ENCODE measurements at regions not wholly inside any gene's neighbourhood (a gene's known extent, or its start where the extent isn't known, plus 50 kb on each side); places are given as distances from the start of the nearest gene placed in this dataset.

GRCh38 chr12:127642208-127642607, 624.8 kb upstream of the TMEM132C start:
- DNase-seq (ENCODE audit: low spot score): no peak
- Histone ChIP-seq H3K4me1 (ENCODE audit: control insufficient read depth in 2 of 2, insufficient read depth in 1 of 2, low read depth in 1 of 2, low read length in 2 of 2) (peaks cover 0 to 1% of the 10 kb centered on the region in 2 donors), H2AFZ (ENCODE audit: low read length) (no peak overlapping the region), H3K14ac (ENCODE audit: low read length) (no peak overlapping the region), H4K8ac (ENCODE audit: low read depth, low read length) (no peak overlapping the region), H3K9me3 (replicated peaks in 1 of 2; ENCODE audit: control insufficient read depth in 2 of 2, insufficient read depth in 1 of 2, low read depth in 1 of 2, low read length in 2 of 2) (no peaks in the 10 kb centered on the region), H3K36me3 (replicated peaks in 1 of 2; ENCODE audit: control insufficient read depth in 2 of 2, insufficient read depth in 2 of 2, low read length in 2 of 2) (no peaks in the 10 kb centered on the region), H2AK5ac (ENCODE audit: low read depth, low read length) (no peak overlapping the region), H3K18ac (ENCODE audit: low read length) (no peak overlapping the region), H2BK5ac (ENCODE audit: low read length) (no peak overlapping the region), H3K79me1 (ENCODE audit: low read depth, low read length) (no peaks in the 10 kb centered on the region), H3K4ac (ENCODE audit: low read length) (no peak overlapping the region), H3K4me2 (ENCODE audit: insufficient read depth, low read length, poor library complexity, severe bottlenecking) (no peak overlapping the region), H2BK12ac (ENCODE audit: low read length) (no peak overlapping the region), H3K27me3 (ENCODE audit: control insufficient read depth in 3 of 3, insufficient read depth in 3 of 3, low read depth in 1 of 3, low read length in 3 of 3) (no peaks in the 10 kb centered on the region), H4K91ac (ENCODE audit: low read depth, low read length, poor library complexity) (no peak overlapping the region), H3K27ac (replicated peaks; ENCODE audit: low read length) (no peak overlapping the region), H3K9ac (ENCODE audit: low read depth, low read length, poor library complexity) (no peak overlapping the region), H2BK15ac (ENCODE audit: low read length) (no peak overlapping the region), H2BK120ac (ENCODE audit: low read depth, low read length) (no peak overlapping the region), H3K4me3 (ENCODE audit: low read length in 2 of 2) (no peak overlapping the region), H3K23ac (ENCODE audit: low read depth, low read length, poor library complexity) (no peak overlapping the region)
- WGBS, 2 donors (ENCODE audit: extremely low coverage in 2 of 2, insufficient read length in 2 of 2, insufficient replicate concordance in 1 of 2): no CpG with 5 or more reads among the region's 8 CpGs

GRCh38 chr12:127648321-127648720, 618.6 kb upstream of the TMEM132C start:
- H3K9me3 ChIP-seq (replicated peaks in 1 of 2; ENCODE audit: control insufficient read depth in 2 of 2, insufficient read depth in 1 of 2, low read depth in 1 of 2, low read length in 2 of 2): no peaks in the 10 kb centered on the region
- no CpG with 5 or more reads among the region's 5 CpGs for WGBS, 2 donors (ENCODE audit: extremely low coverage in 2 of 2, insufficient read length in 2 of 2, insufficient replicate concordance in 1 of 2)
- H3K79me1 ChIP-seq (ENCODE audit: low read depth, low read length): no peaks in the 10 kb centered on the region
- no peak overlapping the region for H2BK120ac ChIP-seq (ENCODE audit: low read depth, low read length)
- peaks cover 0 to 3% of the 10 kb centered on the region in 2 donors for H3K4me1 ChIP-seq (ENCODE audit: control insufficient read depth in 2 of 2, insufficient read depth in 1 of 2, low read depth in 1 of 2, low read length in 2 of 2)
- H2BK5ac ChIP-seq (ENCODE audit: low read length): no peak overlapping the region
- no peak overlapping the region for H4K8ac ChIP-seq (ENCODE audit: low read depth, low read length)
- no peak overlapping the region for H4K91ac ChIP-seq (ENCODE audit: low read depth, low read length, poor library complexity)
- no peaks in the 10 kb centered on the region for H3K36me3 ChIP-seq (replicated peaks in 1 of 2; ENCODE audit: control insufficient read depth in 2 of 2, insufficient read depth in 2 of 2, low read length in 2 of 2)
- no peaks in the 10 kb centered on the region for H3K27me3 ChIP-seq (ENCODE audit: control insufficient read depth in 3 of 3, insufficient read depth in 3 of 3, low read depth in 1 of 3, low read length in 3 of 3)
- no peak overlapping the region for H3K18ac ChIP-seq (ENCODE audit: low read length)
- no peak overlapping the region for H3K4me2 ChIP-seq (ENCODE audit: insufficient read depth, low read length, poor library complexity, severe bottlenecking)
- no peak overlapping the region for H3K4ac ChIP-seq (ENCODE audit: low read length)
- no peak for DNase-seq (ENCODE audit: low spot score)
- no peak overlapping the region for H2AK5ac ChIP-seq (ENCODE audit: low read depth, low read length)
- H3K9ac ChIP-seq (ENCODE audit: low read depth, low read length, poor library complexity): no peak overlapping the region
- H3K27ac ChIP-seq (replicated peaks; ENCODE audit: low read length): no peak overlapping the region
- H3K4me3 ChIP-seq (ENCODE audit: low read length in 2 of 2): no peak overlapping the region
- no peak overlapping the region for H3K23ac ChIP-seq (ENCODE audit: low read depth, low read length, poor library complexity)
- no peak overlapping the region for H2AFZ ChIP-seq (ENCODE audit: low read length)
- H3K14ac ChIP-seq (ENCODE audit: low read length): no peak overlapping the region
- no peak overlapping the region for H2BK15ac ChIP-seq (ENCODE audit: low read length)
- no peak overlapping the region for H2BK12ac ChIP-seq (ENCODE audit: low read length)

- Histone ChIP-seq H3K4ac (ENCODE audit: low read length) (no peak overlapping the region), H3K23ac (ENCODE audit: low read depth, low read length, poor library complexity) (no peak overlapping the region), H2AK5ac (ENCODE audit: low read depth, low read length) (no peak overlapping the region), H3K27ac (replicated peaks; ENCODE audit: low read length) (no peak overlapping the region), H2BK15ac (ENCODE audit: low read length) (no peak overlapping the region), H3K9ac (ENCODE audit: low read depth, low read length, poor library complexity) (no peak overlapping the region), H2BK5ac (ENCODE audit: low read length) (no peak overlapping the region), H4K8ac (ENCODE audit: low read depth, low read length) (no peak overlapping the region), H3K36me3 (replicated peaks in 1 of 2; ENCODE audit: control insufficient read depth in 2 of 2, insufficient read depth in 2 of 2, low read length in 2 of 2) (no peaks in the 10 kb centered on the region), H2AFZ (ENCODE audit: low read length) (no peak overlapping the region), H3K27me3 (ENCODE audit: control insufficient read depth in 3 of 3, insufficient read depth in 3 of 3, low read depth in 1 of 3, low read length in 3 of 3) (no peaks in the 10 kb centered on the region), H3K18ac (ENCODE audit: low read length) (no peak overlapping the region), H3K4me3 (ENCODE audit: low read length in 2 of 2) (no peak overlapping the region), H3K14ac (ENCODE audit: low read length) (no peak overlapping the region), H4K91ac (ENCODE audit: low read depth, low read length, poor library complexity) (no peak overlapping the region), H2BK12ac (ENCODE audit: low read length) (no peak overlapping the region), H2BK120ac (ENCODE audit: low read depth, low read length) (no peak overlapping the region), H3K79me1 (ENCODE audit: low read depth, low read length) (no peaks in the 10 kb centered on the region), H3K4me1 (ENCODE audit: control insufficient read depth in 2 of 2, insufficient read depth in 1 of 2, low read depth in 1 of 2, low read length in 2 of 2) (peaks cover 0 to 1% of the 10 kb centered on the region in 2 donors), H3K4me2 (ENCODE audit: insufficient read depth, low read length, poor library complexity, severe bottlenecking) (no peak overlapping the region), H3K9me3 (replicated peaks in 1 of 2; ENCODE audit: control insufficient read depth in 2 of 2, insufficient read depth in 1 of 2, low read depth in 1 of 2, low read length in 2 of 2) (no peaks in the 10 kb centered on the region)
- DNase-seq (ENCODE audit: low spot score): no peak
- WGBS, 2 donors (ENCODE audit: extremely low coverage in 2 of 2, insufficient read length in 2 of 2, insufficient replicate concordance in 1 of 2): no CpG with 5 or more reads among the region's 2 CpGs
These were observed 617.0 kb upstream of the TMEM132C start for GRCh38 chr12:127649961-127650360.

DNA sequence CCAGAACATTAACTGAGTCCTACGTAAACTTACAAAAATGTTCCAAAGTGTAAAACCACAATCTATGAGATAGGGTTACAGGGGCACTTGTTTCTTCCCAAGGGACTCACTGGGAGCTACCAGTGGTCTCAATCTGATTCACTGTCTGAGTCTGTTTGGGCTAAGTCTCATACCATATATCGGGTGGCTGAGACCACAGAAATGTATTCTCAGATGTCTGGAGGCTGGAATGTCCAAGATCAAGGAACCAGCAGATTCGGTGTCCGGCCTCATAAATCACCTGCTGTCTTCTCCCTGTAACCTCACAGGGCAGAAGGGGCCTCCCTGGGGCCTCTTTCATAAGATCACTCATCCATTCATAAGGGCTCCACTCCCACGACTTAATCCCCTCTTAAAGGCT, 616.3 kb upstream of the TMEM132C start:
- no CpG with 5 or more reads among the region's 5 CpGs for WGBS, 2 donors (ENCODE audit: extremely low coverage in 2 of 2, insufficient read length in 2 of 2, insufficient replicate concordance in 1 of 2)
- no peak overlapping the region for H3K27ac ChIP-seq (replicated peaks; ENCODE audit: low read length)
- no peak overlapping the region for H3K23ac ChIP-seq (ENCODE audit: low read depth, low read length, poor library complexity)
- no peak overlapping the region for H4K8ac ChIP-seq (ENCODE audit: low read depth, low read length)
- H3K27me3 ChIP-seq (ENCODE audit: control insufficient read depth in 3 of 3, insufficient read depth in 3 of 3, low read depth in 1 of 3, low read length in 3 of 3): no peaks in the 10 kb centered on the region
- no peak overlapping the region for H3K4me2 ChIP-seq (ENCODE audit: insufficient read depth, low read length, poor library complexity, severe bottlenecking)
- no peak overlapping the region for H2BK120ac ChIP-seq (ENCODE audit: low read depth, low read length)
- H2BK12ac ChIP-seq (ENCODE audit: low read length): no peak overlapping the region
- no peak for DNase-seq (ENCODE audit: low spot score)
- H2BK5ac ChIP-seq (ENCODE audit: low read length): no peak overlapping the region
- H3K4ac ChIP-seq (ENCODE audit: low read length): no peak overlapping the region
- no peak overlapping the region for H3K9ac ChIP-seq (ENCODE audit: low read depth, low read length, poor library complexity)
- H3K4me1 ChIP-seq (ENCODE audit: control insufficient read depth in 2 of 2, insufficient read depth in 1 of 2, low read depth in 1 of 2, low read length in 2 of 2): peaks cover 0 to 1% of the 10 kb centered on the region in 2 donors
- no peak overlapping the region for H2AK5ac ChIP-seq (ENCODE audit: low read depth, low read length)
- H3K9me3 ChIP-seq (replicated peaks in 1 of 2; ENCODE audit: control insufficient read depth in 2 of 2, insufficient read depth in 1 of 2, low read depth in 1 of 2, low read length in 2 of 2): no peaks in the 10 kb centered on the region
- H3K79me1 ChIP-seq (ENCODE audit: low read depth, low read length): no peaks in the 10 kb centered on the region
- H3K4me3 ChIP-seq (ENCODE audit: low read length in 2 of 2): no peak overlapping the region
- no peak overlapping the region for H2BK15ac ChIP-seq (ENCODE audit: low read length)
- H2AFZ ChIP-seq (ENCODE audit: low read length): no peak overlapping the region
- H3K14ac ChIP-seq (ENCODE audit: low read length): no peak overlapping the region
- H3K18ac ChIP-seq (ENCODE audit: low read length): no peak overlapping the region
- no peaks in the 10 kb centered on the region for H3K36me3 ChIP-seq (replicated peaks in 1 of 2; ENCODE audit: control insufficient read depth in 2 of 2, insufficient read depth in 2 of 2, low read length in 2 of 2)
- H4K91ac ChIP-seq (ENCODE audit: low read depth, low read length, poor library complexity): no peak overlapping the region
